ENCODE measurements at regions not wholly inside any gene's neighbourhood (a gene's known extent, or its start where the extent isn't known, plus 50 kb on each side); places are given as distances from the start of the nearest gene placed in this dataset.

DNA sequence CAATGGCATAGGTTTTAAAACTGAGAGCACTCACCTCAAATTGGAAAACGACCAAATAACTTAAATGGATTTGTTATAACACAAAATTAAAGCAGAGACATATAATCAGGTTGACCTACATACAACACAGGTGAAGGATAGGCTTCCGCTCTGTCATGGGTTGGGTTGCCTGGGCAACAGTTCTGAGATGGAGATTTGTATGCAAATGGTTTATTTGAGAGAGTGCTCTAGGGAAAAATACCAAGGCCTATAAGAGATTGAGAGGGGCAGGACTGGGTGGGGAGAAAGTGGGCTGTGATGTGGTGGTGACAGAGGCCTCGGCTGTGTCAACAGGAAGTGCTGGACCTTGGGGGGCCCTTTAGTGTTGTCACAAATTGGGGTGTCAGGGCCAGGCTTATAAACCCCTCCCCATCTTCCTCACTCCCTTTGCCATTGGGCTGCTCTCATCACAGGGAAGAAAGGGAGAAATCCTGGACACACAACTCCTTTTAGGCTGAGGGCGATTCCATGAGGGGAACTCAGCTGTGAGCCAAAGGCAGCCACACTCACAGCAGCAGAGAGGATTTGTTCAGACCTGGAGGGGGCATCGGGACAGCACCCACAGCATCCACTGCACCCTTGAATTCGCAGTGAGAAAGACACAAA, 105.4 kb upstream of the LYZL1 start:
- DNase-seq: no peak

- DNase-seq: no peak
Measured at GRCh38 chr10:29184205-29185000, 104.5 kb upstream of the LYZL1 start.

DNA sequence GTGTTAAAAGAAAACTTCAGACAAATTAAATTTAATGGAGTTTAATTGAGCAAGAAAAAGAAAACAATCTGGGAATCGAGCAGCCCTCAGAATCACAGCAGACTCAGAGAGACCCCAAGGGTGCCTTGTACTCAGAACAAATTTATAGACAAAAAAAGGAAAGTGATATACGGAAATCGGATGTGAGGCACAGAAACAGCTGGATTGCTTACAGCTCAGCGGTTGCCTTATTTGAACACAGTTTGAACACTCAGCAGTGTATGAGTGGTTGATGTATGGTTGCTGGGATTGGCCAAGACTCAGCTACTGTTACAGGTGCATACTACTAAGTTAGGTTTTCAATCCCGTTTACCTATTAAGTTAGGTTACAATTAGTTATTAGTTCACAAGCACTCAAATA, 103.8 kb upstream of the LYZL1 start:
- no peak for DNase-seq

DNA sequence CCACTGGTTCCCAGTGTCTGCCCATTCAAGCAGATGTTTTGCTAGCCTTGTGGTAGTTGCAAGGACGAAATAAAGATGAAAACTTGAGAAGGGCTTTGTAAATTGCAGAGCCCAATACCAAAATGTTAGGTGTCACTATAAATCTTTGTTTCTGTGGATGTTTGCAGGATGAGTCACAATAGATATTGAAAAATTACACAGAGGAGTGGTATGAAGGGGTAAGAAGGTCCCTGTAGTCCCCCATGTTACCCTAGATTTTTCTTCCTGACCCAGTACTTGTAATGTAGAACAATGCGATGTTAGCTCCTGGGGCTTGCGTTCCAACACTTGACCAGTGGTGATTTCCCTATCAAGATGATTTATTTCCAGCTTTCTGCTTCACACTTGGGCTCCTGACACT, 102.6 kb upstream of the LYZL1 start:
- no peak for DNase-seq

DNA sequence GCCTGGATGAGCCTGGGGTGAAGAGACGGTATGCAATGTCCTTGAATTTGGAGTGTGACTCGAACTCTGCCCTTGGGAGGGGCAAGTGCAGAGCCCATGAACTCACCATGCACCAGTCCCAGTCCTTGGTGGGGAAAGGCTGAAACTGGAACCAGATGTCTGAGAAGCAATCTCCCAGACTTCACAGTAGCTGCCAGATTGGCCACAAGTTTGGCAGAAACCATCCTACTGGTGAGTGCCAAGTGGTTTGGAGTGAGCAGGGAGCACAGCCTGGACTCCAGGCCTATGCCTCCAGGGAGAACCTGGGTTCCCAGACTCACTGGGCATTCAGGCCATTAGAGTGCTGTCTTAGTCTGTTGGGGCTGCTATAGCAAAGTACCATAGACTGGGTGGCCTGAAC, 99.6 kb upstream of the LYZL1 start:
- no peak for DNase-seq

- no peak for DNase-seq
Measured at GRCh38 chr10:29191674-29192073, 97.2 kb upstream of the LYZL1 start.

DNA sequence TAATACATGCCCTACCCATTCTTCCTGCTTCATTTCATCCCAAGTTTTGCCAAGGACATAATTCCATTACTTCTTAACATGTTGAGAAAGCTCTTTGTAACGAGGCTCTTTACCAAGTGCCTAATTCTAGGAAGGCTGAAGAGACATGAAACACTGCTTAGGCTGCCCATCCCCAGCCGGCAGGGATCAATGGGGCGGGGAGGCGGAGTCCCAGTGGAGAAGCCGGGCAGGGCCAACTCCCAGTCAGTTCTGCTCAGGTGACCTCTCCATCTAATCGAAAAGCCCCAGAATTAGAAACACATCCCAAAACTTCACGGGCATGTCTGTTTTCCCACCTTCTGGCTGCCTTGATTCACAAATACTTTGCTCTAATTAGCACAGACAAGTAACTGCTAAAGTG, 89.5 kb upstream of the LYZL1 start:
- DNase-seq: no peak

DNA sequence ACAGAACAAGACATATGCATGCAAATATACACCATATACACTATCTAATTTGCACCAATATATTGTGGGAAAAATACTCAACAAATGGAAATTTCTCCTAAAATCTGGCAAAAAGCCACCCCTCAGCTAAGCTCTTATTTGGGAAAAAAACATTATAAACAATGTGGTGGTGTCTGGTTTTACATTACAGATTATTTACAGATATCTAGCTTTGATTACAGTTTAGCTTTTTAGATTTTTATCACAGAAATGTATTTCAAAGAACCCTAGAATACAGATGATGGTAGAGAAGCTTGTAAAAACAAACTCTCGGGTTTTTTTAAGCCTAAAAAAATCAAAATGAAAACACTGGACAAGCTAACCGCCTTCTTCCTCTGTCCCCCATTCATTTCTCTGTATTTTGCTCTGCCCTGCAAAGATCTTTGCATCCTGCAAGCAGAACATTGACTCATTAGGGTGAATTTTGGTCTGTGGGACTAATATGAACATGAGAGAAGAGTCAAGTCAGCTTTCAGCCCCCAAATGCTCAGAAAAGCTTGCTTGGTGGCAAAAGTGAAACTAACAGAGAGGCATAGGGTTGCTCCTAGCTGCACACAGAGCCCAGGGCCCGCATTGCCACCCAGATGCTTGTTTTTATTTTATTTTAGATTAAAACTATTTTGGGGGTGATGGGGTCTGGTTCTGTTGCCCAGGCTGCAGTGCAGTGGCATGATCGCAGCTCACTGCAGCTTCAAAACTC, 88.8 kb upstream of the LYZL1 start:
- no peak for DNase-seq

DNA sequence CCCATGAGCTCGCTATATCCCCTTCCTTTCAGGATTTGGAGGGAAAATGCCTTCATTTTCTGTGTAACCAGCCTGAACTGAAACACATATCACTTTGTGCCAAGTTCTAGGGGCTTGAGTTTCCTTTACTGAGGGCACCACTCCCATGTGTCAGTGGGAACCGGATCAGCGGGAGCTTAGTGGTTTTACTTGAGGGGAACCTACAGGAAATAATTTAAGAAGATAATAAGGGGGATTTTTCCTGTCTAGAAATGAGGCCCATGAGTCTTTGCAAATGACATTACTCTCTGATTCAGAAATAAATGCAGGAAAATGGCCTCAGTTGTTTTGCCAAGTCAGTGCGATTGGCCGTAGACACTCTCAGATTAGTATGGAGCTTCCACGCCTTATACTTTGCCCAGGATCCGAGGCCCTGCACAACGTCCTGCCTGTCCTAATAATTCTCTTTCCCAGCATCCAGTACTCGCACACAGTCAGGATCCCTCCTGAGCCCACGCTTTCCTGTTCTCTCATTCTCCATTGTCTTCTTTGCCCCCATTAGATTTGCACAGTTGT, 86.4 kb upstream of the LYZL1 start:
- DNase-seq: no peak

- DNase-seq: no peak
Measured at GRCh38 chr10:29203432-29203831, 85.4 kb upstream of the LYZL1 start.

DNA sequence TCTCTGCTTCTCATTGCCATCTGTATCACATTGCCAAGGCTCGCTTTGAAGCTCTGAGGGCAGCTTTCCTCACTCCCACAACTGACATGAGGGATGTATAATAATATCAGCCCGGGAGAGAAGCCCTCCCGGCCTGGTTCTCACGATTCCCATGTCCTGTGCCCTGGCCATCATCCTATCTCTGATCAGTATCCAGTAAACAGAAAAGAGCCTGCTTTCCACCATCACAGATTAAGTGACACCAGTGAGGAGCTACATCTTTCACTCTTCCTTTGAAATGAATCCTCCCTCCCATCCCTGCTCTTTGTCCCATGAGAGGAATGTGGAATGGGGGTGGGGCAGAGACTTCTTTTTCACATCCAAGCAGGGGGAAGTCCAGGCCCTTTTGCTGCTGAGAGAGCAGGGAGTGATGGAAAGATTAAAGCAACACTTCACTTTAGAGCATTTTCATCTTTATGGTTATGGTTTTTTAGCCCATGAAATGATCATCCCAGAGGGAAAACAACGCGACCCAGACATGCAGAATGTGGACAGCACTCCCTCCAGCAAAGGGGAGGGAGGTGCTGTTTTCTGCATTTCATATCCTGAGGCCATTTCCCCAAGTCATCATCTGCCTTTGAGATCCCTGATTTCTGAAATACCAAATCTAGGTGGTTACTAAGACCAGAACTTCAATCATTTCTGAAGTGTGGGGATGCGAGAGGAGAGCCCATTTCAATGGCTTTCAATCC, 84.6 kb upstream of the LYZL1 start:
- no peak for DNase-seq

DNA sequence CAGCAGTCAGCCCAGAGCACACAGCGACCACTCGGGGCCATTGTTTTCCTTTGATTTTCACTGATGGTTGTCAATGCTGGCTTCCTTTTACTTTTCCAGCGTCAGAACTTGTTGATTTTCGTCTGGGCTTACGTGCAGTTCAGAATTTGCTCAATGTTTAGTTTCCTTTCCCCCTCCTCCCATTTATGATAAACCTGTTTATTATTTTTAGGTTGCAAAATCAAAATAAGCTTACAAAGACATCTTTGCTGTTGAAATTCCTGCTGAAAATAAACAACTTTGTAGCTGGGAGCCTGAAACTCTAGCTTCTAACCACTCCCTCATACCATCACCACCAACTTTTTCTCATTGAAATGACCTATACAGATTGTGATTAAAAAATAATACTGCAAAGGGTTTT, 83.1 kb upstream of the LYZL1 start:
- no peak for DNase-seq

DNA sequence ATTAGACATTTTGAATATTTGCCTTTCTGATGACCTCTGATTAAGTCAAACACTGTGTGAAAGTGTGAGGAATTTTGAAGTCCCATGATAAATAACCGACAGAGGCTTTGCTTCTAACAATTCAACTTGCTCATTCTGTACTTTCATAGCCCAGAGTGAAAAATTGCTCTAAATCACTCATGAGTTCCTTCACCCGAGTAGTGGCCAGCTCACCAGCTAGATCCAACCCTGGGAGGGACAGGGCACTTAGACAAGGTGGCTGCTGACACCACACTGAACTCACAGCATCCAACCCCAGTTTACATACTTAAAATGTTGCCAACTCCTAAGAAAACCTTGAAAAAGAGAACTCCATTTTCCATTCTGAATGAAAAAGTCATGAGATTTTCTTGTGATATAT, 80.0 kb upstream of the LYZL1 start:
- no peak for DNase-seq

DNA sequence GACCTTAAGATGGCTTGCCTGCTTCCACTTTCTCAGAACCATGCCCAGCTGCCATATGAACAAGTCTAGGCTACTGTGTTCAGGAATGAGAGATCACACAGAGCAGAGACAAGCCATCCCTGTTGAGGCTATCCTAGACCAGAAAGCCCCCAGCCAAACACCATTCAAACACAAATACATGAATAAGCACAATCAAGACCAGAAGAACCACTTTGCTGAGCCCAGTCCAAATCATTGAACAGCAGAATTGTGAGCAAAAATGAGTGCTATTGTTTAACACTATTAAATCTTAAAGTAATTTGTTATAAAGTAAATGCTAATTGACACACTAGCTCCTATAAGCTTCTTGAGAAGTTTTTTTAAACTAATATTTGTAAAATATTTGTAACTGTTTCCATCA, 79.0 kb upstream of the LYZL1 start:
- DNase-seq: no peak

DNA sequence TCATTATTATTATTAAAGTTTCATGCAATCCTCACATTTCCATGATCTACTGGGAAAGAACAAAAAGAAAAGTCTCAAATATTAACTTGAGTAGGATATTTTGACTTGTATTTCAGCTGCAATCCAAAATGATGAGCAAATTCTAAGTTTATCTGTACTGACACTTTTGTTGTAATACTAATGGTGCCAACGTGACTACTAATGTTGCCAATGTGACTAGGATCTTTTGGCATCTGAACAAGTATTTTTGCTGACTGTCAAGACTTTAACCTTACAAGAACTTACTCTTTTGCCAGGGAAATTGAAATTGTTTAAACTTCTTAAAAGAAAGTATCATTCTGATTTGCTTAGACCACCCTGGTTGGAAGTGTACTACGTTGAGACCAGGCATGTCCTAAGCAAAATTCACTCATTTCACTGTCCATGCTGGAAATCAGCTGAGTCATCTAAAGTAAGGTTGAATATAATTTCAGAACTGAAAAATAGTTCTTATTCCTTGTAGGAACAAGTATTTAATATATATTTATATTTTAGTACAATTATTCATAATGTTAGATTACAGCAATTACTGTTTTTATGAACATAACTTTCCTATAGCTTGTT, 78.5 kb upstream of the LYZL1 start:
- DNase-seq: no peak

DNA sequence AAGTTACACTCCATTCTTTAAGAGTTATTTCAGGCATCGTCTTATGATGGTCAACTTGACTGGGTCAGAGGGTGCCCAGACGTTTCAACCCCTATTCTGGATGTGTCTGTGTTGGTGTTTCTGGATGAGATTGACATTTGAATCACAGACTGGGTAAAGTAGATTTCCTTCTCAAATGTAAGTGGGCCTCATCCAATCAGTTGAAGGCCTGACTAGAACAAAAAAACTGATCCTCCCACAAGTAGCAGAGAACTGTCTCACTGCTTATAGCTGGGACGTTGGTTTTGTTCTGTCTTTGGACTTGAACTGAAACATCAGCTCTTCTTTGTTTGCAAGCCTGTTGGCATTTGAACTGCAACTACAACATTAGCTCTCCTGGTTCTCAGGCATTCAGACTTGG, 76.3 kb upstream of the LYZL1 start:
- no peak for DNase-seq

- no peak for DNase-seq
Measured at GRCh38 chr10:29214551-29214950, 74.3 kb upstream of the LYZL1 start.

DNA sequence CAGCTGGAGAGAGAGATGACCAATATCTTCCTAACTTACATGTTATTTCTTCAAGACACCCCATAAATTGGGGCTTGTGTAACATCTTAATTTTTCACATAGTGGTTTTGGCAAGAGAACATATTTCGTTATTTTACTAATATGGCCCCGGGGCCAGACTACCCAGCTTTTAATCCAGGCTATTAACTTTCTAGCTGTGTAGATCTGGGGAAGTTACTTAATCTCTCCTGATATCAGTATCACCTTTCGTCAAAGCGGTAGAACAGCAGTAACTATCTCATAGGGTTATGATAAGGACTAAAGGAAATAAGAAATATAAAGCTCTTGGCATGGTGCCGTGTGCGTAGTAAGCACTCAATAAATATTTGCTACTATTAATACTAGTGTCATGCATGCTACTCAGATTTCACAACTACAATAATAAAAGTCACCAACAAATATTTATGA, 71.6 kb upstream of the LYZL1 start:
- DNase-seq: no peak

- DNase-seq: no peak
Measured at GRCh38 chr10:29223326-29223725, 65.5 kb upstream of the LYZL1 start.

- no peak for DNase-seq
Measured at GRCh38 chr10:29224631-29225030, 64.2 kb upstream of the LYZL1 start.

DNA sequence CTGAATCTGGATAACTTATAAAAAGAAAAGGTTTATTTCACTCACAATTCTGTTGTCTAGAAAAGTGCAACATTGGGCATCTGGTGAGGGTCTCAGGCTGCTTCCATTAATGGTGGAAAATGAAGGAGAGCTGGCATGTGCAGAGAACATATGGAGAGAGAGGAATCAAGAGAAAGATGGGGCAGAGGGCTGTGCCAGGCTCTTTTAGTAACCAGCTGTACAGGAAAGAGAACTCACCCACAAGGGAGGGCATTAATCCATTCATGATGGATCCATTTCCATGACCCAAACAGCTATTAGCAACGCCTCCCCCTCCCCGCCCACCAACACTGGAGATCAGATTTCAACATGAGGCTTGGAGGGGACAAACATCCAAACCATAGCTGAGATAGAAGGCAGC, 61.7 kb upstream of the LYZL1 start:
- no peak for DNase-seq

DNA sequence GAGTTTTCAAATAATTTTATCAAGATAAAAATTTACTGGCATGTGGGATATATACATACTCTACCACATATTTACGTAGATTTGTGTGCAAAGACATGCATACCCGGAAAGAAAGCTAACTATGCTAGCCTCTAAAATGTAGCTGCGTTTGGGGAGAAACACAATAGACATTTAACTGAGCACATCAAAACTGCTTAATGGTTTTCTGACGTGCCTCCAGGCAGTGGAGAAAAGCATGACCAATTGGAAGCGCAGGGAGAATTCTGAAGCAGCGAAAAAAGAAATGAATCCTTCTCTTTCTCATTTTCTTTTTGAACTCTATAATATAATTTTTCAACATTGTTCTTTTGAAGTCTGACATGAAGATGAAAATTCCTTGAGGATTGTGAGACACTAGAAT, 60.3 kb upstream of the LYZL1 start:
- DNase-seq: no peak

DNA sequence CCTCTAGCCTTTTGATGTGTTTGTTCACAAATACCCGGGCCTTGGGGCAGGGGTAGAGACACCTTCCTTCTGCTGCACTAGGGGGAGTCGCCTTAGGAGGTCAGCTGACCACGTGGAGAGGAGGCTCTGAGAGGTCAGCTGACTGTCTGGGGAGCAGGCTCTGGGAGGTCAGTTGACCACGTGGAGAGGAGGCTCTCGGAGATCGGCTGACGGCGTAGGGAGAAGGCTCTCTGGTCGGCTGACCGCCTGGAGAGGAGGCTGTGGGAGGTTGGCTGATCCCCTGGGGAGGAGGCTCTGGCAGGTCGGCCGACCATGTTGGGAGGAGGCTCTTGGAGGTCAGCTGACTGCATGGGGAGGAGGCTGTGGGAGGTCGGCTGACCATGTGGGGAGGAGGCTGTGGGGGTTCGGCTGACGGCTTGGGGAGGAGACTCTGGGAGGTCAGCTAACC, 59.6 kb upstream of the LYZL1 start:
- no peak for DNase-seq

Data from stimulated activated CD4-positive, alpha-beta T cell treated with anti-CD3 and anti-CD28 coated beads, Interleukin-4, amount 100 ng/mL, for 24 hours (primary cell).